Cerebellar cortex (tissue), 1 donor: ENCODE measurements at regions not wholly inside any gene's neighbourhood (a gene's known extent, or its start where the extent isn't known, plus 50 kb on each side); places are given as distances from the start of the nearest gene placed in this dataset.
"Not testable (repeated sequence)": the region's sequence is repeated elsewhere in the genome, so short reads cannot be mapped to it uniquely, and the experiment has no call there.

Experiments
- DNase-seq: peaks from one replicate; pipeline ENCODE4 v3.0.0-alpha.2; 2015; ENCODE audit warnings: low spot score

- no peak for DNase-seq
Observed at GRCh38 chr17:30584810-30585209, 107.6 kb downstream of the GOSR1 start.

GRCh38 chr17:30580916-30581315 is 103.7 kb downstream of the GOSR1 start:
- DNase-seq = no peak

GRCh38 chr17:30579610-30580315 is 102.6 kb downstream of the GOSR1 start:
- no peak for DNase-seq

GRCh38 chr17:30578015-30578717 is 101.0 kb downstream of the GOSR1 start:
- not testable (repeated sequence) for DNase-seq
